DND-41 (cell line): ENCODE measurements at regions not wholly inside any gene's neighbourhood (a gene's known extent, or its start where the extent isn't known, plus 50 kb on each side); places are given as distances from the start of the nearest gene placed in this dataset.

ENCODE experiments used
- CTCF ChIP-seq: IDR thresholded peaks from 2 replicates; pipeline ENCODE4 v1.5.1; 2012; ENCODE audit warnings: borderline replicate concordance, low read length, moderate library complexity, mild to moderate bottlenecking; ENCODE audit not compliant: poor library complexity, severe bottlenecking; ENCODE audit errors: extremely low read depth
- EZH2 ChIP-seq: IDR thresholded peaks from 3 replicates; pipeline ENCODE4 v1.6.1; 2012; ENCODE audit warnings: borderline replicate concordance, low read depth, mild to moderate bottlenecking, moderate library complexity, low read length, inconsistent platforms; ENCODE audit not compliant: severe bottlenecking

GRCh38 chr5:89043676-89044075 is 160.7 kb upstream of the MEF2C start:
- TF ChIP-seq CTCF, result no peak
- no peak for TF ChIP-seq EZH2
